IPS-18a (cell line): ENCODE measurements at regions not wholly inside any gene's neighbourhood (a gene's known extent, or its start where the extent isn't known, plus 50 kb on each side); places are given as distances from the start of the nearest gene placed in this dataset.

ENCODE experiments used
- H3K27ac ChIP-seq: one replicate; pipeline ENCODE4 v1.5.1; 2013; ENCODE audit warnings: low read length
- H3K27me3 ChIP-seq: one replicate; pipeline ENCODE4 v1.6.1; 2013; ENCODE audit warnings: mild to moderate bottlenecking, low read length; ENCODE audit not compliant: control insufficient read depth, insufficient read depth
- H3K36me3 ChIP-seq: one replicate; pipeline ENCODE4 v1.6.1; 2013; ENCODE audit warnings: low read depth, low read length; ENCODE audit not compliant: control insufficient read depth
- H3K4me1 ChIP-seq: one replicate; pipeline ENCODE4 v1.6.1; 2013; ENCODE audit warnings: low read depth, low read length; ENCODE audit not compliant: control insufficient read depth
- H3K4me3 ChIP-seq: one replicate; pipeline ENCODE4 v1.5.1; 2013; ENCODE audit warnings: low read length
- H3K9ac ChIP-seq: one replicate; pipeline ENCODE4 v1.6.1; 2013; ENCODE audit warnings: mild to moderate bottlenecking, low read length, moderate library complexity
- H3K9me3 ChIP-seq: one replicate; pipeline ENCODE4 v1.6.1; 2013; ENCODE audit warnings: low read depth, low read length; ENCODE audit not compliant: control insufficient read depth

DNA sequence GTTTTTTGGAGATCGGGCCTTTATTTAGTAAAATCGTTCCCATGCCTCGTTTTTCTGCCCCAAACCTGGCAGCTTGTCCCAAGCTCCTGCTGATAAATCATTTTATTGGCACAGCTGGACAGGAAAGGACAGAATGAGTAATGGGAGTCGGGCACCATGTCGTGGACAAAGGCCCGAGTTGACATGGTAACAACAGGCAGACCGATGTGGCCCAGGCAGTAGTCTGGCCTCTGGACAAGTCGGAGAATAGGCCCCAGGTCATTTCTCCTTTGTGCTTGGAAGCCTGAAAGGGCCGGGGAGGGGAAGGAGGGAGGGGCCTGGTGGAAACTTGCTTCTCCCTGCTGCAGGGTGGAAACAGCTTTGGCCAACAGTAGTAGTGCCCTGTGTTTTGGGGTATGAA lies 234.9 kb downstream of the SUDS3 start:
- Histone ChIP-seq H3K27ac (no peak overlapping the region), H3K9ac (no peak overlapping the region), H3K27me3 (no peaks in the 10 kb centered on the region), H3K36me3 (no peaks in the 10 kb centered on the region), H3K4me1 (peaks cover 13% of the 10 kb centered on the region), H3K4me3 (no peak overlapping the region), H3K9me3 (peaks cover 8% of the 10 kb centered on the region)

DNA sequence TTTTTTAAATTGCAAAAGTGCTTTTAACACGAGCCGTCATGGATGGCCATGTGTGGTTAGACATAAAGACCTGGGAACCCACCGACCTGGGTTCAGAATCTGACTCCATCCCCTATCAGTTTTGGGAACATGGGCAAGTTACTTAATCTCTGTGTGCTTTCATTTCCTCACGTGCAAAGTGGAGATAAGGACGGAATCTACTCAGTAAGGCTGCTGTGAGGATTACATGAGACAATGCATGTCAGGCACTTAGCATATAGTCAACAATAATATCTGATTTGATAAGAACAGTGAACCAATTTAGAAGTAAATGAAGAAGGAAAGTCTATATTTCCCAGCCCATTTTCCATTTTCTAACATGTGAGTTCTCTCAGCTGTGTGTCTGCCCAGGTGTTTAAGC lies 235.4 kb downstream of the SUDS3 start:
- H3K27ac ChIP-seq, result no peak overlapping the region
- H3K36me3 ChIP-seq, result no peaks in the 10 kb centered on the region
- H3K27me3 ChIP-seq, result no peaks in the 10 kb centered on the region
- no peak overlapping the region for H3K9ac ChIP-seq
- peaks cover 8% of the 10 kb centered on the region for H3K9me3 ChIP-seq
- no peak overlapping the region for H3K4me3 ChIP-seq
- H3K4me1 ChIP-seq, result peaks cover 13% of the 10 kb centered on the region

DNA sequence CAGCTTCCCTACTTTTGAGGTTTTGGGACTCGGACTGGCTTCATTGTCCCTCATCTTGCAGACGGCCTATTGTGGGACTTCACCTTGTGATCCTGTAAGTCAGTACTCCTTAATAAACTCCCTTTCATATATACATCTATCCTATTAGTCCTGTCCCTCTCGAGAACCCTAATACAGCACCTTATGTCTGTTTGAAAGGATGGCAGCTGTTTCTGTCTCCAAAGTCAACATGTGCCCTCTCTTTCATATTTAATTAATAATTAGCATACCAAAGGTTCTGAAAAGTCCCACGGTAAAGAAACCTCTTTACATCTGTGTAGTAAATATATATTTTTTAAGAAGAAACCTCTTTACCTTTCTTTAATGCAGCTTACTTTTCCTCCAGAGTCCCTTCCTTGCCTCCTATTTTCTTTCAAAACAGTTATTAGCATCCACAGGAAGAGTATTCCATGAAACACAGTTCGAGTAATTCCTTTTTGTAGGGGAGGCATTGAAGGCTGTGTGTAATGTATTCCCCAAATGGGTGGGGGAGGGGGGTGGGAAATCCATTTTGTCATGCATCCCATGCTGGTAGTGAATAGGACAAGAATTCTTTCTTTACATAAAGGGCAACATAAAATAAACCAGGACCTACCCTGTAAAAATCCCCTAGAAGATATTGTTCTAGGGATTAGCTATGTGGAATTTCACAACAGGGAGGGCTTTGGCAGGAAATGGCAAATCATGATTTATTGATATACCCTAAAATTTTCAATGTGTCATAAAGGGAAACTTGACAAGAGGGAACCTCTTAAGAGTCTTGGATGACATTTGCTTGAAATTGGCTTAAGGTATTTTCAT lies 241.5 kb downstream of the SUDS3 start:
- H3K27me3 ChIP-seq, result no peaks in the 10 kb centered on the region
- peak overlapping the region; percentile 3 for H3K9ac ChIP-seq
- no peaks in the 10 kb centered on the region for H3K36me3 ChIP-seq
- peak overlapping the region; percentile 44 for H3K27ac ChIP-seq
- H3K4me1 ChIP-seq, result peaks cover 18% of the 10 kb centered on the region
- peaks cover 7% of the 10 kb centered on the region for H3K9me3 ChIP-seq
- H3K4me3 ChIP-seq, result peak overlapping the region; percentile 19

DNA sequence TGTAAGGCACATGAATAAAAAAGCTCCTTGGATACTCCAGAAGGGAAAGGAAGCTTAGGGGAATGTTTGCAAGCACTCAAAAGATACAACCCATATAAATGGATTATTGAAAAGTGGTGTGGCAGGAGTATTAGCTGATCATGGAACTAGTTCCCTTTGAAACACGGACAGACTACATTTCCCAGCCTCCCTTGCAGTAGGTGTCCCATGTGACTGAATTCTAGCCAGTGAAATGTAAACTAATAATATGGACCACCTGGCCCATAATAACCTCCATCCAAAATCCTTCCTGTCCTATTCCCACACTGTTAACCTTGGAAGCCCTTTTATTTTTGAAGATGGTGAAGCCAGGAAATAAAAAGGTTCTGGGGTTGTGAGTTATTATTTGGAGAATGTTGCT lies 242.3 kb downstream of the SUDS3 start:
- H3K27ac ChIP-seq, result peak overlapping the region; percentile 44
- no peaks in the 10 kb centered on the region for H3K9me3 ChIP-seq

DNA sequence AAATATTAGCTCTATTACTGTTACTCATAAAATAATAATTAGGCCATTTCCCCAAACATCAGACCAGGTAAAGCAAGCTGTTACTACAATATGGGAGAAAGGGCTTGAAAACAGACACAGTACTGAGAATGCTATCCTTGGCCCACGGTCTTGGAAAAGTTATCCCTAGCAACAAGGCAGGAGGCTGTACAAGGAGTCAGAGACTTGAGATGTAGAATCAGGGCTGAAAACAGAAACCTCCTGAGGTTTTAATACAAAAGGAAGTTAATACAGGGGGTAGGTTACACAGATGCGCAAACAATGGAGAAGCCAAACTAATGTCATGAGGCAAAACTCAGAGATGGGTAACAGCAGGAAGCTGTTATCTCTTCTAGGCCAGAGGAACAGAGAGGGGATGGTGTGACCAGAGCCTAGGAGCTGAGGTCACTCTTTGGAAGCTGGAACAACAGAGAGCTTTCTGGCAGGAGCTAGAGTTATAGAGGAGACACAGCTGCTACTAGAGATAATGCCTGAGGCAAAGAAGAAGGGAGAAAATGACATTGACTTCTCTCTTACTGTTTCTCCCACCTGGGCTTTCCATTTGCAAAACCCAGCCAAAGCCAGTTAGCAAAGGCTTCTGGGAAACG lies 248.8 kb downstream of the SUDS3 start:
- H3K27me3 ChIP-seq, result no peaks in the 10 kb centered on the region
- no peak overlapping the region for H3K9ac ChIP-seq
- H3K4me3 ChIP-seq, result no peak overlapping the region

More for the DNA sequence above, 242.3 kb downstream of the SUDS3 start:
- H3K36me3 ChIP-seq, result no peaks in the 10 kb centered on the region
- H3K27me3 ChIP-seq, result no peaks in the 10 kb centered on the region
- peak overlapping the region; percentile 19 for H3K4me3 ChIP-seq
- peaks cover 18% of the 10 kb centered on the region for H3K4me1 ChIP-seq
- H3K9ac ChIP-seq, result no peak overlapping the region

DNA sequence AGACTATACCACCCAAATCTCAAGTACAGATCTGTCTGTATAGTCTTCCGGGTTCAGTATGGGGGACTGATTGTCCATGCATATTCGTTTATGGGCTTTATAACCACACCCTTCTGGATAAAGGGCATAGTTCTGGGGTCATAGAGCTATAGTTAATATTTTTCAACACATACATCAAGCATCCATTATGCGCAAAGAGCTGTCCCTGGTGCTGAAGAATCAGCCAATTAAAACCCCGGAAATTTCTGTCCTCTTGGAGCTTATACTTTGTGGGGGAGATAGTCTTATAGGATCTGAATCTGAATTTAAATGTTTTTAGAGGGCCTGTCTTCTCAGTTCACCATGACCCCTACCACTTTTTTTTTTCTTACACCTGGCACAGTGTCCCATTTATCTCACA lies 256.7 kb downstream of the SUDS3 start:
- Histone ChIP-seq H3K4me1 (peaks cover 1% of the 10 kb centered on the region), H3K27ac (no peak overlapping the region), H3K9me3 (no peaks in the 10 kb centered on the region)

More for the DNA sequence above, 248.8 kb downstream of the SUDS3 start:
- no peaks in the 10 kb centered on the region for H3K4me1 ChIP-seq
- H3K36me3 ChIP-seq, result no peaks in the 10 kb centered on the region
- no peaks in the 10 kb centered on the region for H3K9me3 ChIP-seq
- no peak overlapping the region for H3K27ac ChIP-seq

DNA sequence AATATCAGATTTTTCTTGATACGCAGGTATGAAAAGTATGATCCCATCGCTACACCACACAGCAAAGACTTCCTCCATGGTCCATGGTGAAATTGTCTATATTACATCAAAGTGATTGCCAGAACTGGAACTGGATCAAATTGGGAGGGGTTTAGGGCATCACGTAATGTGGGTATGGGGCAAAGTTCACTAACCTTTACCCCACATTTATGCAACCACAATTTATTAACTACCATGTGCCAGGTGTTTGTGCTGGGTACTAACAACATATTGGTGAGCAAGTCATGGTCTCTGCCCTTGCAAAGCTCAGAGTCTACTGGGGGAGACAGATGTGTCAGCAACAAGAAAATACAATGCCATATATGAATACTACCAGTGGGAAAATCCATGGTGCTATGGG lies 258.9 kb downstream of the SUDS3 start:
- Histone ChIP-seq H3K9me3 (no peaks in the 10 kb centered on the region), H3K4me3 (no peak overlapping the region), H3K27ac (no peak overlapping the region), H3K36me3 (no peaks in the 10 kb centered on the region), H3K27me3 (no peaks in the 10 kb centered on the region), H3K4me1 (peaks cover 6% of the 10 kb centered on the region), H3K9ac (no peak overlapping the region)

More for the DNA sequence above, 256.7 kb downstream of the SUDS3 start:
- H3K9ac ChIP-seq, result no peak overlapping the region
- no peak overlapping the region for H3K4me3 ChIP-seq
- H3K27me3 ChIP-seq, result no peaks in the 10 kb centered on the region
- no peaks in the 10 kb centered on the region for H3K36me3 ChIP-seq

DNA sequence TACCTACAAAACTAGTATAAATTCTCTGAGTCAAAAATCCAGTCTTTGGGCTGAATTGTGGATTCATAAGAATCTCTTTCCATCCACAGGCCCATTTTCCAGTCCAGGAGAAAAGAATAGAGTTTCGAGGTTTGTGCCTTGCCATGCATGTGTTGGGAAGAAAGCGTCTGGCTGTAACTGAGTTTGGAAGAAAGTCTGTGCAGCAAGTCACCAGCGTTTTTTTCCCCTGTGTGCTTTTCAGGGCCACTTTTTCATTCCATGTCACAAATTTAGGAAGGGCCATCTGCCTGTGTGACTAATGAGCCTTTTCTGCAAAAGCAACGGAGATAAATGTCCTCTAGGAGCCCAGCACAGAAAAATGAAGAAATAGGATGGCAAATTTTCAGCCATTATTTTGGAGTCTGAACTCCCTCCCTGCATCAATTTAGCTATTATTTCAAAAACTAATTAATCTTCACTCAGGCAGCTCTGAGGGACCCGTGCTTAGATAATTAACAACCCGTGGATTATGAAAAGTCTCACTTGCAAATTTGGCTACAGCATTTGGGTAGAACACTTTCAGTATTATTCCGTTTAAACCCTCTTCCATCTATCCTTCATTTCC lies 261.5 kb downstream of the SUDS3 start:
- H3K27me3 ChIP-seq, result no peaks in the 10 kb centered on the region
- no peaks in the 10 kb centered on the region for H3K9me3 ChIP-seq
- no peaks in the 10 kb centered on the region for H3K36me3 ChIP-seq
- no peak overlapping the region for H3K4me3 ChIP-seq
- no peak overlapping the region for H3K27ac ChIP-seq
- H3K9ac ChIP-seq, result no peak overlapping the region
- peaks cover 6% of the 10 kb centered on the region for H3K4me1 ChIP-seq

DNA sequence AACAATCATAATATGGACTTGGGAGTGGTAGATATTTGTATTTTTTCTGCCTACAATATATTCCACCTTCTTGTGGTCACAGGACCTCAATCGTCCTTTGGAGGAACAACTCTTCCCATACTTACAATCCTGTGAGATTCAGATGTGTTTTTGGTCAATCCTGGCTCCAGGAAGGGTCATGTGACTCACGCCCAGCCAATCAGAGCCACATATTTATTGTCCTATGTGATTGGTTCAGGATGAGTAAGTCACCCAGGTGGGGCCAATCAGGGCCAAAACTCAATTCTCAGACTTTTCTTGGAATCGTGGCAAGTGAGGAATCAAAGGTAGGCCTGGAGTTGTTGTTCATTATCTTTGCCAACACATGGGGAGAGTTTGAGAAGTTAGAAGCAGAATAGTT lies 264.9 kb downstream of the SUDS3 start:
- no peak overlapping the region for H3K27ac ChIP-seq
- H3K4me1 ChIP-seq, result peaks cover 6% of the 10 kb centered on the region
- H3K9me3 ChIP-seq, result no peaks in the 10 kb centered on the region
- H3K36me3 ChIP-seq, result no peaks in the 10 kb centered on the region
- no peak overlapping the region for H3K4me3 ChIP-seq
- no peak overlapping the region for H3K9ac ChIP-seq
- H3K27me3 ChIP-seq, result no peaks in the 10 kb centered on the region

DNA sequence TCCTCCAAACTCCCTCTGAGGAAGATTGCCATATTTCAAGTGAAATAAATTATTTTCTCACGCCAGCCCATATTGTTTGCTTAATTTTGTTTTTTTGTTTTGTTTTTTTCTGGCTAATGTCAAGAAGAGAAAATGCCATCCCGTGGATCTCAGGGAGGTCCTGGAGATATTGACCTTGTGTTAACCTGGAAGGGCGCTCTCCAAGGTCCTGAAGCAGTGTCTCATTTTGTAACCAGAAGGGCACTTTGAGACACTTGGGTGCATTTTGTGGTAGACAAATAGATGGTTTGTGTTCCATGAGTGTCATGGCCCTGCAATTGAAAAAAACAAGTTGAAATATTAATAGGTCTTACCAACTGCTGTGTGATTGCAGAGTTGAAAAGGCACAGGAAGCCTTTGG lies 268.9 kb downstream of the SUDS3 start:
- Histone ChIP-seq H3K36me3 (no peaks in the 10 kb centered on the region), H3K27ac (no peak overlapping the region), H3K4me1 (no peaks in the 10 kb centered on the region)

DNA sequence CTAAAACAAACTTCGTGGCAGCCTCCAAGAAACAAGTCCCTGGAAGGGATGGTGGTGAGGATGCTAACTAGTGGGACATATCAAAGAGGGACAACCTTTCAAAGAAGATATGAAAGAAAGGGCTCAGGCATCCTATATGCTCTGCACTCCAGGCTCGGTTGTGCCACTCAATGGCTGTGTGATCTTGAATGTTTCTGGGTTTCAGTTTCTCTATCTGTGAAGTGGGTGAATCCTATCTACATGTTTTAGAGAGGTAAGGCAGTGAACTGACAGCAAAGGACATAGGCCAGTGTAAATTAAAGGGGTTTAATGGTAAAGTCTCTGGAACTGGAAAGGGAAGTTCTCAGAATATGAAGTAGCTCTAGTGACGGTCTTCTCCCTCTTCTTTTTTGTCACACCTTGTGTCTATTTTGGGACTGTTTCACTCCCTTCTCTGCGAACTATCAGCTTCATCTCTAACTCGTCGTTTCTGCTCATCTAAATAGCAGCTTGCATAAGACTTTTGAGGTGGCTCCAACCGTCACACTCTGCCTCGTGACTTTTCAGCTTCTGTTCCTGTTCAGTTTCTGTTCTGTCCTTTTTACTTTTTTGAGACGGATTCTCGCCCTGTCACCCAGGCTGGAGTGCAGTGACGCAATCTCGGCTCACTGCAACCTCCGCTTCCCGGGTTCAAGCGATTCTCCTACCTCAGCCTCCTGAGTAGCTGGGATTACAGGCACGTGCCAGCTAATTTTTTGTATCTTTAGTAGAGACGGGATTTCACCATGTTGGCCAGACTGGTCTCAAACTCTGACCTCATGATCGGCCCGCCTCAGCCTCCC lies 273.6 kb downstream of the SUDS3 start:
- no peaks in the 10 kb centered on the region for H3K36me3 ChIP-seq
- H3K9ac ChIP-seq, result no peak overlapping the region
- H3K9me3 ChIP-seq, result no peaks in the 10 kb centered on the region
- H3K4me1 ChIP-seq, result no peaks in the 10 kb centered on the region
- H3K27ac ChIP-seq, result no peak overlapping the region
- H3K27me3 ChIP-seq, result no peaks in the 10 kb centered on the region
- H3K4me3 ChIP-seq, result no peak overlapping the region

More for the DNA sequence above, 268.9 kb downstream of the SUDS3 start:
- Histone ChIP-seq H3K27me3 (no peaks in the 10 kb centered on the region), H3K9ac (no peak overlapping the region), H3K9me3 (no peaks in the 10 kb centered on the region), H3K4me3 (no peak overlapping the region)
